ENCODE measurements at regions not wholly inside any gene's neighbourhood (a gene's known extent, or its start where the extent isn't known, plus 50 kb on each side); places are given as distances from the start of the nearest gene placed in this dataset.
"Not testable (repeated sequence)": the region's sequence is repeated elsewhere in the genome, so short reads cannot be mapped to it uniquely, and the experiment has no call there.

- no peak for DNase-seq
Measured at GRCh38 chr6:121549736-121550135, 114.3 kb downstream of the GJA1 start.

- no peak for DNase-seq
Measured at GRCh38 chr6:121550491-121551010, 115.1 kb downstream of the GJA1 start.

DNA sequence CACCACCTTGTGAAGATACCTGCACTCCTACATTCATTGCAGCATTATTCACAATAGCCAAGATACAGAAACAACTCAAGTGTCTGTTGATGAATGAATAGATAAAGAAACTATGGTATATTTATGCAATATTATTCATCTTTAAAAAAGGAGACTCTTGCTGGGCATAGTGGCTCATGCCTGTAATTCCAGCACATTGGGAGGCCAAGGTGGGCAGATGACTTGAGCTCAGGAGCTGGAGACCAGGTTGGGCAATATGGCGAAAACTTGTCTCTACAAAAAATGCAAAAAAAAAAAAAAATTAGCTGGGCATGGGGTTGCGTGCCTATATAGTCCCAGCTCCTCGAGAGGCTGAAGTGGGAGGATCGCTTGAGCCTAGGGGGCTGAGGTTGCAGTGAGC lies 119.8 kb downstream of the GJA1 start:
- DNase-seq, result no peak

- DNase-seq, result not testable (repeated sequence)
Measured at GRCh38 chr6:121556149-121556548, 120.7 kb downstream of the GJA1 start.

DNA sequence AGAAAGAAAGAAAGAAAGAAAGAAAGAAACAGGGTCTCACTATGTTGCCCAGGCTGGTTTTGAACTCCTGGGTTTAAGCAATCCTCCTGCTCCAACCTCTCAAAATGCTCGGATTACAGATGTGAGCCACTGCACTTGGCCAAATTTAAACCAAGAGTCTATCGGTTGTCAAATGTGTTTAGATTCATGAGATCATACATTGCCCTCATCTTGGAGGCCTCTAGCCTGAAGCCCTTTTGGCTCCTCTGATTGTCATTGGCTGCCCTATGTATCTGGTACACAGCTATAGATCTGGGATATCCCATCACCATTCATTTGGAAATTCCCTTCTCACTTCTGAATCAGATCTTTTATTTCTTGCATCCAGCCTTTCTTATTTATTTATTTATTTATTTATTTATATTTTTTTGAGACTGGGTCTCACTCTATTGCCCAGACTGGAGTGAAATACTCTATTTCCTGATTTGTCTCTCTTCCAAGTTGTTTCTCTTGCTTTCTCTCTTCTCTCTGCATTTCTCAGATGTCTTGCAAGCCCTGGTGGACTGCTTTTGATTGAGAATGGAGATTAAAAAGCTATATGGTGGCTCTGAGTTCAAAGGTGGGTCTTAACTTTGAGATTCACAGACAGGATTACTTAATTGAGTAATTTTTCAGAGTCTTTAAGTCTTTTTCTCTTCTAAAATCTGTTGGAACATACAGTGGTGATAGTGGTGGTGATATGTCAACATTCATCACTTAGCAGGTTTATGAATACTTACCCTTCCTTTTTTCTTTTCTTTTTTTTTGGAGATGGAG lies 121.9 kb downstream of the GJA1 start:
- DNase-seq, result no peak

GRCh38 chr6:121559611-121560269 lies 124.3 kb downstream of the GJA1 start:
- no peak for DNase-seq

DNA sequence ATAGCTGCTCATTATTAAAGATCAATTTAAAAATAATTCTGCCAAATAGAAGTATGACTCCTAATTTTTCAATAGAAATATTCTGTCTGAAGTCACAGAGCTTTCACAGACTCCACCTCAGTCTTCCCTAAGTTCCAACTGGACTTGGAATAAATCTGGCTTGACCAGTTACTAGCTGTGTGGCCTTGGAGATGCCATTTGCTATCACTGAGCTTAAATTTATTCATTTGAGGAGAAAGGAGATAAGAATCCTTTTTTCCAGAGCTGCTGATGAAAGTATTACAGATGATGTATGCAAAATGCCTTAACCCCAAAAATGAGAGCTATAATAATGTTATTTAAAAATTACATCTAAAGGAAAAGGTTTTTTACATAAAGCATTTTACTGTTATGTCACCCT lies 125.0 kb downstream of the GJA1 start:
- DNase-seq, result no peak

DNA sequence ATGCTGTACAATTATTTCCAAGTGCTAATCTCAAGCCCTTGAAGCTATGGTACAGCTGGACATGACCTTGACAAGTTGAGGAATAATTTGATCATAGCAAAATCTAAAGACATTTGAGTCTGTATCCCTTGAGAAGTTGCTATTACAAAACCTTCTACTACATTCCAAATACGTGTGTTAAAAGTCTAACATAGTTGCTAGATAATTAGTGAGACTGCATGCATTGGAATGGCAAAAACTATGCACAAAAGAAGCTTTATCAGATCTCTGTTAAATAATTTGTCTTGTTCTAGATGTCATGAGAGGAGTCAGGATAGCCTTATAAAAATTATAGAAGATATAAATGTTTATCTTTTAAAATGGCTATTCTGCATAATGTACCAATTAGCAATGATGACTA lies 127.8 kb downstream of the GJA1 start:
- no peak for DNase-seq

DNA sequence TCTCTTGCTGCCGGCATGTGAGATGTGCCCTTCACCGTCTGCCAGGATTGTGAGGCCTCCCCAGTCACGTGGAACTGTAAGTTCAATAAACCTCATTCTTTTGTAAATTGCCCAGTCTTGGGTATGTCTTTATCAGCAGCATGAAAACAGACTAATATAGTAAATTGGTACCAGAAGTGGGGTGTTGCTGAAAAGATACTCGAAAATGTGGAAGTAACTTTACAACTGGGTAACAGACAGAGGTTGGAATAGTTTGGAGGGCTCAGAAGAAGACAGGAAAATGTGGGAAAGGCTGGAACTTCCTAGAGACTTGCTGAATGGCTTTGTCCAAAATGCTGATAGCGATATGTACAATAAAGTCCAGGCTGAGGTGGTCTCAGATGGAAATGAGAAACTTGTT lies 129.1 kb downstream of the GJA1 start:
- DNase-seq, result not testable (repeated sequence)

GRCh38 chr6:121571455-121571854 lies 136.0 kb downstream of the GJA1 start:
- DNase-seq, result no peak

GRCh38 chr6:121573481-121573880 lies 138.0 kb downstream of the GJA1 start:
- DNase-seq, result no peak

DNA sequence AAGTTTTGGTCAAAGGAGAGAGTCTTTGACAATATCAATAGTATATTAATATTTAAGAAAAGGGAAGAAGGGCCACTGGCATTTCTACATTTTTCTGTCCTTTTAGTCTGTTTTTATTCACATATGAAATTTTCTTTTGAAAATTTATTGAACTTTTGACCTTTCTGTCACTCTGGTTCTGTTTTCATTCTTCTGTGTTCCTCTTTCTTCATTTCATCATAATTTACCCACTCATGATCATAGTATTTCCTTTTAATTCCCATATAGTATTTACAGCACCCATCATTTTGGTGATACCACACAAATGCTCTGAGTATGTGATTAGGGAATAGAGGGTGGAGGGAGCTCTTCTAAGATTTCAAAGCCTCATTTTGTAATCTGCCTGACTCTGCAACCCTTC lies 142.8 kb downstream of the GJA1 start:
- DNase-seq, result no peak

DNA sequence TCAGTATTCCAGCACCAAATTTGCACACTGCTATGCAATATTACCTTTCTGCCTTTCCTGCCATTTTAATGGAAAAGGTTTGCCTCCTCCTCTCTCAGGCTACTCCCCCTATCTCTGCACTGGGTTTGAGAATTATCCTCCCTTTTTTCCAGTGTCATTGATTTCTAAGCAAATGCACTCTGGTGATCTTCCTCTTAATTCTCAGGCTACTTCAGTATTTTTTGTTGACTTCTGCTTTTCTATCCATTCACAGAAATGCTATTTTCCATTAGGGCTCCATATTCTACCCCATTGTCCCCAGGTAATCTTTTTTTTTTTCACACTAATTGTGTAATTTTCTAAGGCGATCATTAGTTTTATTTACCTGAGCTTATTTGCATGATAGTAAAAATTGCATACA lies 144.0 kb downstream of the GJA1 start:
- DNase-seq, result no peak

DNA sequence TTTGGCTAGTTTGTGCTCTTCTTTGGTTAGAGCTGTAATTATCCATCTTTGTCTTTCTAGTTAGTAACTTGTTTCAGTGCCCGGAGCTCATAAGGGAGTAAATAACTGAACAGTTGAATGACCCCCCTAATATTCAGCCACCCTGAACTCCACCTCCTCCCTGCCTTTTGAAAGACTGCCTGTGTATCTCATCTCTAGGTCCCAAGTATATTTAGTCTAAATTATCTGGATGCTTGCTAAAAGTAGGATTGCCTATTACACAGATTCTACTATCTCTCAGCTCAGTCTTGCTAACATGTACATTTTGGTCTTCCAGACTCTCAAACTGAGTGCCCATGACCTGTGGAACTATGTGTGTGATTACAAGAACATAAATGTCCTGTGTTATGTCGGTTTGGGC lies 145.9 kb downstream of the GJA1 start:
- no peak for DNase-seq

DNA sequence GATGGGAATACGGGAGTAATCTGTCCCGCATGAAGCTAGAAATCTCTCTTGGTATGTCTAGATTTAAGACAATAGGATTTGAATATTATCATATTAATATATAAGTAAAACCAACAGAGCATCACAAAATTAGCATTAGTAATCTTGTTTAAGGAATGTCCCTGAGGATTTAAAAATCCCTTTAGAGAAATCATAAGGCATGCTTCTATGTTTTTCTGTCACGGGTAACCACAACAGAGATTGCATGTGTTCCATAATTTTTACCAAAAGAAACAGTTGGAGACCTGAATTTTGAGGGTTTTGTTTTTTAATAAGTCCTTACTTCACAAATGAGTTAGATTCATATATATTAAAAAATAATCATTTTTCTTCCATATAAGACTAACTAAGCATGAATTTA lies 146.8 kb downstream of the GJA1 start:
- DNase-seq, result no peak

GRCh38 chr6:121584586-121585369 lies 149.3 kb downstream of the GJA1 start:
- DNase-seq, result no peak

GRCh38 chr6:121590438-121590837 lies 155.0 kb downstream of the GJA1 start:
- DNase-seq, result no peak

DNA sequence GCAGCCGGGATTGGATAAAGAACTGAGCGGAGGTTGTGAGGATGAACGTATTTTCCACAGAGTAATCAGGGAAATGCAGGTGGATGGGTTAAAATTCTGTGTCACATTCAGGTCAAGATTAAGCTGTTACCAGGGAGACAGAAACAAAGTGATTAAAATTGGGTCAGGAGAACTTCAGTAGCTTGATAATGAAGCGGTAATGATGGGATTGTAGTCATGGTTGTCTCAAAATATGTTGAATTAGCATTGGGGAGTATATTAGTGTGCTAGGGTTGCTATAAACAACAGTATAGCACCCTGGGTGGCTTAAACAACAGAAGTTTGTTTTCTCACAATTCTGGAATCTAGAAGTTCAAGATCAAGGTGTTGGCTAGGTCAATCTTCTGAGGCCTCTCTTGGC lies 155.5 kb downstream of the GJA1 start:
- DNase-seq, result no peak

DNA sequence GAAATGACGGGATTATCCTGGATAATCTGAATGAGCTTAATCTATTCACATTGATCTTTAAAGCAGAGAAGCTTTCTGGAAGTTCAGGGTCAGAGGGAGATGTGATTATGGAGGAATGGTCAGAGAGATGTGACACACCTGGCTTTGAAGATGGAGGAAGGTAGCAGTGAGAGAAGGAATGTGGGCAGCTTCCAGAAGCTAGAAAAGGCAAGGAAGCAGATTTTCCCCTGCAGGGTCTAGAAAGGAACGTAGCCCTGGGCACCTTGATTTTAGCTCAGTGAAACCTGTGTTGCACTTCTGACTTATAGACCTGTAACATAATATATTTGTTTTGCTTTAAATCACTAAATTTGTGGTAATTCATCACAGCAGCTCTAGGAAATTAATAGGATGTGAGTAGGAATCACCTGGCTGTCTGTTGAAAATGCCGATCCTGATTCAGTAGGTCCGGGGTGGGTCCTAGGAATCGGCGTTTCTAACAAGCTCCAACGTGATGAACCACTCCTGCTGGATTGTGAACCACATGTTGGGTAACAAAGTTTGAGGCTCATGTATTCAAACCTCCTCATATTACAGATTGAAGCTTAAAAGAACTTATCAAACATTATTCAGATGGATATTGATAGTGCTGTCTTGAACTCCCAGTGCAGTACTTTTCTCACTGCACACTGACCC lies 157.0 kb downstream of the GJA1 start:
- DNase-seq, result no peak

- no peak for DNase-seq
Measured at GRCh38 chr6:121593011-121593641, 157.7 kb downstream of the GJA1 start.

- no peak for DNase-seq
Measured at GRCh38 chr6:121594053-121594452, 158.6 kb downstream of the GJA1 start.

DNA sequence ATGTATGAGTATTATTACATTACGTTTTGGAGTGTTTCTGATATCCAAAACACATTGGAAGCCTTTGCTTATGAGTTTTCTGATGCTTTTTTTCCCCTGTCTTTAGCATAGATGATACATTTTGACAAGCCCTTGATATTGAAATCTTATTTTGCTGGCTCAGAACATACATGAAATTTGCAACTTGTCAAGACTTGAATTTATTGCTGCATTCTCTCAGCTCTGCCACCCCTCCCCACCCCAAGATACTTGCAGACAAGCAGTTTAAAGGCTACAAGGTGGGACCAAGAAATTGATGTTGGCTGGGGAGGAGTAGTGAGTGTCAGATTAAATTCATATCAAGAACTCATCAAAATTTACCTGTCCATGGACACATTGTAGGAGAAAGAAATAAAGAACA lies 160.2 kb downstream of the GJA1 start:
- DNase-seq, result no peak

DNA sequence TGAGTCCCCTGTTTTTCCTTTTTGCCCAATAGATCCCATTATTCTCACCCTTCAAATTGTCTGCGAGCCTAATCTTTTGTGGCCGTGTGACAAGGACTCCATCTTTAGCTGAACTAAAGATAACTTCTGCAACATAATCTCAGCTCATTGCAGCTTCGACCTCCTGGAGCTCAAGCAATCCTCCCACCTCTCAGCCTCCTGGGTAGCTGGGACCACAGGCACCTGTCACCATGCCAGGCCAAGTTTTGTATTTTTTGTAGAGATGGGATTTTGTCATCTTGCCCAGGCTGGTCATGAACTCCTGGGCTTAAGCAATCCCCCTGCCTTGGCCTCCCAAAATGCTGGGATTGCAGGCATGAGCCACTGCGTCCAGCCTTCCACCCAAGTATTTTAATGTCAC lies 161.0 kb downstream of the GJA1 start:
- DNase-seq, result no peak

All from stimulated activated CD4-positive, alpha-beta T cell treated with anti-CD3 and anti-CD28 coated beads, Interleukin-4, amount 100 ng/mL, for 4 hours (primary cell).